ENCODE measurements at regions not wholly inside any gene's neighbourhood (a gene's known extent, or its start where the extent isn't known, plus 50 kb on each side); places are given as distances from the start of the nearest gene placed in this dataset.

DNA sequence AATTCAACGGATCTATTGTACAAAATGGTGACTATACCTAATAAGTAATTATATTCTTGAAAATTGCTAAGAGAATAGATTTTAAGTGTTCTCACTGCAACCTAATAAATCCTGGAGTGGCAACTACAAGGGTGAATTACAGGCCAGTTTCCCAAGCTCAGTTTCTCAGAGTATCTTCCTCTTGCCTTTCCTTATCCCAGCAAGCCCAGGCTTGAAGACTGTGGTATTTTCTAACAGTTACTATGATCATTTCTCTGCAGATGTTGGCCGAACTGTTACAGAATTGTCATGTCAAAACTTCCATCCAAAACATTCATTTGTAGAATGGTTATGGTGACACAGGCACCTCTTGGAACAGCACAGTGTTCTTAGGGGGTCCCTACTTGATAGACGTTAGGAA is 138.1 kb upstream of the PTCHD4 start:
- H3K9ac ChIP-seq (ENCODE audit: low read length) = no peak overlapping the region
- H3K36me3 ChIP-seq (ENCODE audit: insufficient read depth, low read length) = no peaks in the 10 kb centered on the region
- no peaks in the 10 kb centered on the region for H3K27me3 ChIP-seq (ENCODE audit: insufficient read depth, low read length)
- H3K79me2 ChIP-seq (ENCODE audit: insufficient read depth, low read length) = no peaks in the 10 kb centered on the region
- no peaks in the 10 kb centered on the region for H3K4me1 ChIP-seq (ENCODE audit: insufficient read depth, low read length, severe bottlenecking)
- TF ChIP-seq EZH2 (IDR thresholded peaks at IDR 0.05; ENCODE audit: borderline replicate concordance, low read length) (no peak), CTCF (IDR thresholded peaks at IDR 0.05; ENCODE audit: low read length) (no peak)
- H2AFZ ChIP-seq (ENCODE audit: low read length) = no peak overlapping the region
- H3F3A ChIP-seq (ENCODE audit: insufficient read depth, low read length) = no peaks in the 10 kb centered on the region
- no peak overlapping the region for H3K27ac ChIP-seq (ENCODE audit: low read depth, low read length, poor library complexity, severe bottlenecking)
- no peak overlapping the region for H3K4me3 ChIP-seq (ENCODE audit: low read depth, low read length, poor library complexity, severe bottlenecking)
- no peaks in the 10 kb centered on the region for H3K9me3 ChIP-seq (ENCODE audit: low read length)
- no peaks in the 10 kb centered on the region for H4K20me1 ChIP-seq (ENCODE audit: insufficient read depth, low read length)
- no peaks in the 10 kb centered on the region for H3K9me2 ChIP-seq (ENCODE audit: low read depth, low read length)
- no peak overlapping the region for H3K4me2 ChIP-seq (ENCODE audit: low read length)

GRCh38 chr6:48243071-48243470 is 132.1 kb upstream of the PTCHD4 start:
- no peaks in the 10 kb centered on the region for H3K27me3 ChIP-seq (ENCODE audit: insufficient read depth, low read length)
- no peaks in the 10 kb centered on the region for H3K9me2 ChIP-seq (ENCODE audit: low read depth, low read length)
- H3K79me2 ChIP-seq (ENCODE audit: insufficient read depth, low read length) = no peaks in the 10 kb centered on the region
- no peaks in the 10 kb centered on the region for H4K20me1 ChIP-seq (ENCODE audit: insufficient read depth, low read length)
- no peaks in the 10 kb centered on the region for H3K4me1 ChIP-seq (ENCODE audit: insufficient read depth, low read length, severe bottlenecking)
- H3K9me3 ChIP-seq (ENCODE audit: low read length) = no peaks in the 10 kb centered on the region
- H3K4me2 ChIP-seq (ENCODE audit: low read length) = no peak overlapping the region
- no peak overlapping the region for H3K4me3 ChIP-seq (ENCODE audit: low read depth, low read length, poor library complexity, severe bottlenecking)
- no peak overlapping the region for H2AFZ ChIP-seq (ENCODE audit: low read length)
- H3F3A ChIP-seq (ENCODE audit: insufficient read depth, low read length) = no peaks in the 10 kb centered on the region
- H3K27ac ChIP-seq (ENCODE audit: low read depth, low read length, poor library complexity, severe bottlenecking) = no peak overlapping the region
- no peak overlapping the region for H3K9ac ChIP-seq (ENCODE audit: low read length)
- TF ChIP-seq CTCF (IDR thresholded peaks at IDR 0.05; ENCODE audit: low read length) (no peak), EZH2 (IDR thresholded peaks at IDR 0.05; ENCODE audit: borderline replicate concordance, low read length) (no peak)
- H3K36me3 ChIP-seq (ENCODE audit: insufficient read depth, low read length) = no peaks in the 10 kb centered on the region

DNA sequence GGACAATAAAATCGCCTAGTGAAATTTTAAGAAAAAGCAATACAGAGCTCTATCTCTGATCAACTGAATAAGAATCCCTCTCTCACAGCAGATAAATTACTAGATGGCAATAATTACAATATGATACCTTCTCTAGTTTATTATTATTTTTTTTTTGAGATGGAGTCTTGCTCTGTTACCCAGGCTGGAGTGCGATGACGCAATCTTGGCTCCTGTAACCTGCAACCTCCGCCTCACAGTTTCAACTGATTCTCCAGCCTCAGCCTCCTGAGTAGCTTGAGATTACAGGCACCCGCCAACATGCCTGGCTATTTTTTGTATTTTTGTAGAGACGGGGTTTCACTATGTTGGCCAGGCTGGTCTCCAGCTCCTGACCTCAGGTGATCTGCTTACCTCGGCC is 129.3 kb upstream of the PTCHD4 start:
- no peaks in the 10 kb centered on the region for H3F3A ChIP-seq (ENCODE audit: insufficient read depth, low read length)
- H3K4me3 ChIP-seq (ENCODE audit: low read depth, low read length, poor library complexity, severe bottlenecking) = no peak overlapping the region

More for the DNA sequence above, 129.3 kb upstream of the PTCHD4 start:
- Histone ChIP-seq H3K9me3 (ENCODE audit: low read length) (no peaks in the 10 kb centered on the region), H3K9ac (ENCODE audit: low read length) (no peak overlapping the region), H3K9me2 (ENCODE audit: low read depth, low read length) (no peaks in the 10 kb centered on the region), H3K27me3 (ENCODE audit: insufficient read depth, low read length) (no peaks in the 10 kb centered on the region), H3K36me3 (ENCODE audit: insufficient read depth, low read length) (no peaks in the 10 kb centered on the region), H3K79me2 (ENCODE audit: insufficient read depth, low read length) (no peaks in the 10 kb centered on the region), H3K27ac (ENCODE audit: low read depth, low read length, poor library complexity, severe bottlenecking) (no peak overlapping the region), H3K4me1 (ENCODE audit: insufficient read depth, low read length, severe bottlenecking) (no peaks in the 10 kb centered on the region), H4K20me1 (ENCODE audit: insufficient read depth, low read length) (no peaks in the 10 kb centered on the region), H3K4me2 (ENCODE audit: low read length) (no peak overlapping the region), H2AFZ (ENCODE audit: low read length) (no peak overlapping the region)
- TF ChIP-seq EZH2 (IDR thresholded peaks at IDR 0.05; ENCODE audit: borderline replicate concordance, low read length) (no peak), CTCF (IDR thresholded peaks at IDR 0.05; ENCODE audit: low read length) (no peak)

Measured in OCI-LY1 (cell line).